Mesothelial cell of epicardium (in vitro differentiated cells): ENCODE measurements at regions not wholly inside any gene's neighbourhood (a gene's known extent, or its start where the extent isn't known, plus 50 kb on each side); places are given as distances from the start of the nearest gene placed in this dataset.

Experiments used
- DNase-seq, 2 experiments: peaks; one replicate each; pipeline ENCODE4 v3.0.0; 2021; ENCODE audit warnings: low spot score in 2 of 2; ENCODE audit not compliant: unreplicated experiment in 2 of 2
- H3K27ac Mint-ChIP-seq: 2 replicates; pipeline ENCODE4 v1.8.0; 2021; ENCODE audit warnings: mixed read lengths
- H3K27me3 Mint-ChIP-seq: 2 replicates; pipeline ENCODE4 v1.8.0; 2021; ENCODE audit warnings: low read depth, mixed read lengths
- H3K36me3 Mint-ChIP-seq: 2 replicates; pipeline ENCODE4 v1.8.0; 2021; ENCODE audit warnings: mixed read lengths
- H3K4me1 Mint-ChIP-seq: 2 replicates; pipeline ENCODE4 v1.8.0; 2021; ENCODE audit warnings: mixed read lengths
- H3K4me3 Mint-ChIP-seq: 2 replicates; pipeline ENCODE4 v1.8.0; 2021; ENCODE audit warnings: mild to moderate bottlenecking, moderate library complexity, mixed read lengths
- H3K9me3 Mint-ChIP-seq: 2 replicates; pipeline ENCODE4 v1.8.0; 2021; ENCODE audit warnings: mixed read lengths
- CTCF ChIP-seq: fragments of 200-600 bp; sonication (generic); IDR thresholded peaks from one replicate; pipeline ENCODE4 v1.5.0; 2021; ENCODE audit warnings: antibody characterized with exemption; ENCODE audit not compliant: unreplicated experiment

GRCh38 chr16:22726868-22727267 lies 87.1 kb upstream of the HS3ST2 start:
- H3K27me3 Mint-ChIP-seq, result peaks cover 18% of the 10 kb centered on the region
- H3K27ac Mint-ChIP-seq, result no peak overlapping the region
- no peak for DNase-seq
- TF ChIP-seq CTCF, result no peak
- no peaks in the 10 kb centered on the region for H3K9me3 Mint-ChIP-seq
- H3K4me1 Mint-ChIP-seq, result peaks cover 8% of the 10 kb centered on the region
- H3K36me3 Mint-ChIP-seq, result no peaks in the 10 kb centered on the region
- no peak overlapping the region for H3K4me3 Mint-ChIP-seq

GRCh38 chr16:22727285-22728166 lies 86.4 kb upstream of the HS3ST2 start:
- Mint-ChIP-seq H3K27me3 (peaks cover 22% of the 10 kb centered on the region), H3K36me3 (no peaks in the 10 kb centered on the region), H3K9me3 (no peaks in the 10 kb centered on the region), H3K4me3 (no peak overlapping the region), H3K27ac (no peak overlapping the region), H3K4me1 (peaks cover 8% of the 10 kb centered on the region)
- no peak for DNase-seq
- TF ChIP-seq CTCF, result no peak

- no peaks in the 10 kb centered on the region for H3K36me3 Mint-ChIP-seq
- no peak overlapping the region for H3K27ac Mint-ChIP-seq
- no peak for TF ChIP-seq CTCF
- H3K4me1 Mint-ChIP-seq, result peaks cover 8% of the 10 kb centered on the region
- DNase-seq, result no peak
- no peak overlapping the region for H3K4me3 Mint-ChIP-seq
- no peaks in the 10 kb centered on the region for H3K9me3 Mint-ChIP-seq
- H3K27me3 Mint-ChIP-seq, result peaks cover 23% of the 10 kb centered on the region
Observed at GRCh38 chr16:22728167-22728836, 85.7 kb upstream of the HS3ST2 start.

GRCh38 chr16:22732400-22732799 lies 81.6 kb upstream of the HS3ST2 start:
- H3K27ac Mint-ChIP-seq, result no peak overlapping the region
- DNase-seq, result no peak
- H3K27me3 Mint-ChIP-seq, result peaks cover 19% of the 10 kb centered on the region
- TF ChIP-seq CTCF, result no peak
- peaks cover 8% of the 10 kb centered on the region for H3K4me1 Mint-ChIP-seq
- H3K9me3 Mint-ChIP-seq, result no peaks in the 10 kb centered on the region
- H3K36me3 Mint-ChIP-seq, result no peaks in the 10 kb centered on the region
- no peak overlapping the region for H3K4me3 Mint-ChIP-seq

- Mint-ChIP-seq H3K36me3 (no peaks in the 10 kb centered on the region), H3K27me3 (peaks cover 19% of the 10 kb centered on the region), H3K4me3 (no peak overlapping the region), H3K4me1 (peaks cover 6% of the 10 kb centered on the region), H3K27ac (no peak overlapping the region), H3K9me3 (no peaks in the 10 kb centered on the region)
- DNase-seq, result no peak
- no peak for TF ChIP-seq CTCF
Observed at GRCh38 chr16:22732959-22733358, 81.0 kb upstream of the HS3ST2 start.
